ENCODE measurements at regions not wholly inside any gene's neighbourhood (a gene's known extent, or its start where the extent isn't known, plus 50 kb on each side); places are given as distances from the start of the nearest gene placed in this dataset.

GRCh38 chr12:42853370-42854140, 264.0 kb upstream of the PRICKLE1 start:
- H3K79me2 ChIP-seq (ENCODE audit: insufficient read depth, low read length): no peaks in the 10 kb centered on the region
- no peaks in the 10 kb centered on the region for H3K4me1 ChIP-seq (ENCODE audit: insufficient read depth, low read length)
- H3K23me2 ChIP-seq (ENCODE audit: insufficient read length, low read depth, low read length, poor library complexity, severe bottlenecking): no peaks in the 10 kb centered on the region
- no peak overlapping the region for H3T11ph ChIP-seq (ENCODE audit: low read length)
- H3K18ac ChIP-seq (ENCODE audit: insufficient read length, low read depth, low read length): no peak overlapping the region
- H2BK120ac ChIP-seq (ENCODE audit: low read depth, low read length, poor library complexity, severe bottlenecking): no peak overlapping the region
- H2AFZ ChIP-seq (ENCODE audit: low read length): no peak overlapping the region
- H3K79me1 ChIP-seq (ENCODE audit: insufficient read depth, low read depth, low read length, poor library complexity, severe bottlenecking): no peaks in the 10 kb centered on the region
- no peaks in the 10 kb centered on the region for H3K27me3 Mint-ChIP-seq (ENCODE audit: low read depth)
- no peaks in the 10 kb centered on the region for H3K27me3 ChIP-seq (ENCODE audit: insufficient read depth, low read length)
- no peak overlapping the region for H3K27ac Mint-ChIP-seq
- no peak overlapping the region for H3K23ac ChIP-seq (ENCODE audit: insufficient read length, low read depth, low read length)
- H3K9me3 Mint-ChIP-seq: no peaks in the 10 kb centered on the region
- no peak overlapping the region for H3K4ac ChIP-seq (ENCODE audit: low read depth, low read length)
- H4K20me1 ChIP-seq (ENCODE audit: control insufficient read depth, insufficient read depth, insufficient read length): no peaks in the 10 kb centered on the region
- DNase-seq: no peak
- H3K14ac ChIP-seq (ENCODE audit: insufficient read depth, low read length): no peak overlapping the region
- H2BK12ac ChIP-seq (ENCODE audit: insufficient read length, low read depth, low read length): no peak overlapping the region
- TF ChIP-seq, protein P1, sequence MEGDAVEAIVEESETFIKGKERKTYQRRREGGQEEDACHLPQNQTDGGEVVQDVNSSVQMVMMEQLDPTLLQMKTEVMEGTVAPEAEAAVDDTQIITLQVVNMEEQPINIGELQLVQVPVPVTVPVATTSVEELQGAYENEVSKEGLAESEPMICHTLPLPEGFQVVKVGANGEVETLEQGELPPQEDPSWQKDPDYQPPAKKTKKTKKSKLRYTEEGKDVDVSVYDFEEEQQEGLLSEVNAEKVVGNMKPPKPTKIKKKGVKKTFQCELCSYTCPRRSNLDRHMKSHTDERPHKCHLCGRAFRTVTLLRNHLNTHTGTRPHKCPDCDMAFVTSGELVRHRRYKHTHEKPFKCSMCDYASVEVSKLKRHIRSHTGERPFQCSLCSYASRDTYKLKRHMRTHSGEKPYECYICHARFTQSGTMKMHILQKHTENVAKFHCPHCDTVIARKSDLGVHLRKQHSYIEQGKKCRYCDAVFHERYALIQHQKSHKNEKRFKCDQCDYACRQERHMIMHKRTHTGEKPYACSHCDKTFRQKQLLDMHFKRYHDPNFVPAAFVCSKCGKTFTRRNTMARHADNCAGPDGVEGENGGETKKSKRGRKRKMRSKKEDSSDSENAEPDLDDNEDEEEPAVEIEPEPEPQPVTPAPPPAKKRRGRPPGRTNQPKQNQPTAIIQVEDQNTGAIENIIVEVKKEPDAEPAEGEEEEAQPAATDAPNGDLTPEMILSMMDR (conservative IDR thresholded peaks at IDR 0.05): no peak
- H3K4me1 Mint-ChIP-seq: no peaks in the 10 kb centered on the region
- H3K56ac ChIP-seq (ENCODE audit: insufficient read length, low read depth, low read length): no peak overlapping the region
- no peaks in the 10 kb centered on the region for H3K36me3 Mint-ChIP-seq (ENCODE audit: insufficient read depth in 1 of 3, low read depth in 3 of 3)
- H3K9ac ChIP-seq (ENCODE audit: extremely low read depth, insufficient read length, low read length): no peak overlapping the region
- no peak overlapping the region for H3K27ac ChIP-seq (ENCODE audit: insufficient read length, low read depth, low read length)
- H3K4me3 Mint-ChIP-seq: no peak overlapping the region
- no peak overlapping the region for H3K4me2 ChIP-seq (ENCODE audit: insufficient read depth, insufficient read length, low read length)
- H3K9me3 ChIP-seq (ENCODE audit: control insufficient read depth, low read depth, low read length): no peaks in the 10 kb centered on the region
- no peak overlapping the region for H4K91ac ChIP-seq (ENCODE audit: insufficient read length, low read depth, low read length)
- H2BK20ac ChIP-seq (ENCODE audit: low read depth, low read length, poor library complexity, severe bottlenecking): no peak overlapping the region
- no CpG with 5 or more reads among the region's 4 CpGs for WGBS (ENCODE audit: extremely low coverage, insufficient read length, low lambda C conversion rate)
- no peak overlapping the region for H4K8ac ChIP-seq (replicated peaks; ENCODE audit: insufficient read length, low read depth, low read length)
- H2BK5ac ChIP-seq (ENCODE audit: insufficient read length, low read length): no peak overlapping the region
- no peak overlapping the region for H2BK15ac ChIP-seq (ENCODE audit: low read depth, low read length)
- H4K5ac ChIP-seq (ENCODE audit: insufficient read length, low read depth, low read length): no peak overlapping the region
- H2AK5ac ChIP-seq (ENCODE audit: insufficient read length, low read length): no peak overlapping the region
